Stimulated activated CD8-positive, alpha-beta memory T cell treated with anti-CD3 and anti-CD28 coated beads, Interleukin-12 subunit alpha, Interleukin-12 subunit beta, amount 100 ng/mL, for 4 hours (primary cell): ENCODE measurements at regions not wholly inside any gene's neighbourhood (a gene's known extent, or its start where the extent isn't known, plus 50 kb on each side); places are given as distances from the start of the nearest gene placed in this dataset.
"Not testable (repeated sequence)": the region's sequence is repeated elsewhere in the genome, so short reads cannot be mapped to it uniquely, and the experiment has no call there.

Experiments
- DNase-seq: peaks from one replicate; pipeline ENCODE4 v3.0.0-alpha.2; 2020; ENCODE audit warnings: low read depth

DNA sequence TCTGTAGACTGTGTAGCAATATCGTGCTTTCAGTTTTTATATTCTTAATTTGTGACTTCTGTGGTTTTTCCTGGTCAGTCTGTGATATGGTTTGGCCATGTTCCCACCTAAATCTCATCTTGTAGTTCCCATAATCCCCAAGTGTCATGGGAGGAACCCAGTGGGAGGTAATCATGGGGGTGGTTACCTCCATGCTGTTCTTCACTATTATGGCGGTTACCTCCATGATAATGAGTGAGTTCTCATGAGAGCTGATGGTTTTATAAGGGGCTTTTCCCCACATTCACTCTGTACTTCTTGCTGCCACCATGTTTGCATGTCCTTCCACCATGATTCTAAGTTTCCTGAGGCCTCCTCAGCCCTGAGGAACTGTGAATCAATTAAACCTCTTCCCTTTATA, 169.8 kb downstream of the LEPR start:
- no peak for DNase-seq

- DNase-seq = no peak
Observed at GRCh38 chr1:65593516-65593915, 173.0 kb downstream of the LEPR start.

DNA sequence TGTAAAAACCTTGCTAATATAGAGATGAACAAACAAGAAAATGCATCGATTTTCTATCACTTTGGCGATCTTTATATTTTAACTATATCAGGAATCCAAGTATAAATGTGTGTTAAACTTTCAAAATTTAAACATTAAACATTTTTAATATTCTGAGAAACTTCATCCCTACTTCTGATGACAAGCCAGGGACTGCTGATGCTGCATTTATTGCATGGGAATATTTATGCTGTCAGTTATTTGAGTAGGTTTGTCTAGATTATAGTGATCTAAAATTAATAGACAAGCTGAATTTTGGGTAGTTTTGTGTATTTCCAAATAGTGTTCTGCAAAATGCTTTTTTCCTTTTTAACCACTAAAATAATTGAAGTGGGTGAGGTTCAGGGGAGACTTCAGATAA, 175.3 kb downstream of the LEPR start:
- DNase-seq = no peak

DNA sequence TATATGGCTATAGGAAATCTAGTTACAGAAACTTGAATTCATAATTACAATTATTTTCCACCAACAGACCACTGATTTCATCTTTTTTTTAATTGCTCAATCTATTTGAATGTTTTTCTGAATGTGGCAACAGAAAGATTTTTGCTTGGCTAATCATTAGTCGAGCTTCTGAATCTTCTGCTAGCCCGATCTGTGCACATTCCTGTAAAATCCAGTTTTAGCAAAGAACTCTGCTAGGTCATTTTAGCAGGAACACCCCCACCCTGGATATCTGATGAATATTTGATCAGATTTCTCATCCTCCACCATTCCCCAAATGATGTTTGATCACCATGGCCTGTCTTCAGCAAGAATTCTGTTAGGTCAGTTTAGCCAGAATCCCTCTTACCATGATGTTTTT, 176.3 kb downstream of the LEPR start:
- DNase-seq = no peak

DNA sequence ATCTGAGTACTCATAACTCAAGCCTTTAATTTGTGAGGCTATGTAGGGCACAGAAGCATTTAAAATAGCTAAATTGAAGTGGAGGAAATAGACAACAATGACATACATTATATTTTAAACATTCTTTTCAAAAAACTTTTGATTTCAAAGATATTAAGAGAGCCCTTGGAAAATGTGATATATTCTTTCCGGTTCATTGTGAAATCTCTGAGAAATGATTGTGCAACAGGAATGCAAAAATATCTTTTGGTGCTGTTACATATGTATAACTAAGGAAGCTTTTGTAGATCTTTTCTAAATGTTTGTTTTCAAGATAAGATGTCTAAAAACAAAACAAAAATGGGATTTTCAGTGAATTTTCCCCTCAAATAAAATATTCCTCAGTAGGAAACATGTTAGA, 185.2 kb downstream of the LEPR start:
- DNase-seq = no peak

- DNase-seq = no peak
Observed at GRCh38 chr1:65606426-65606825, 186.0 kb downstream of the LEPR start.

- DNase-seq = no peak
Observed at GRCh38 chr1:65613884-65614283, 178.8 kb upstream of the PDE4B start.

DNA sequence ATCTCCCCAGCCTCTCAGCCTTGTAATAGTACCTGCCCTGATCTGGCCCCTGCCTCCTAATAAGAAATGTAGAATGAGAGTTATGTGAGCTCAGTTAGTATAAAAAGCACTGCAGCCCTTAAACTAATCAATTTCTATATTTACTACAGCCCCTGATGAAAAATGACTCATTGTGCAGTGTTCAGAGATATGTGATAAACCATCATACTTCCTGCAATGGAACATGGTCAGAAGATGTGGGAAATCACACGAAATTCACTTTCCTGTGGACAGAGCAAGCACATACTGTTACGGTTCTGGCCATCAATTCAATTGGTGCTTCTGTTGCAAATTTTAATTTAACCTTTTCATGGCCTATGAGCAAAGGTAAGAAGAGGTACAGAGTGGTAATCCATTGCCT, 176.8 kb upstream of the PDE4B start:
- DNase-seq = no peak

DNA sequence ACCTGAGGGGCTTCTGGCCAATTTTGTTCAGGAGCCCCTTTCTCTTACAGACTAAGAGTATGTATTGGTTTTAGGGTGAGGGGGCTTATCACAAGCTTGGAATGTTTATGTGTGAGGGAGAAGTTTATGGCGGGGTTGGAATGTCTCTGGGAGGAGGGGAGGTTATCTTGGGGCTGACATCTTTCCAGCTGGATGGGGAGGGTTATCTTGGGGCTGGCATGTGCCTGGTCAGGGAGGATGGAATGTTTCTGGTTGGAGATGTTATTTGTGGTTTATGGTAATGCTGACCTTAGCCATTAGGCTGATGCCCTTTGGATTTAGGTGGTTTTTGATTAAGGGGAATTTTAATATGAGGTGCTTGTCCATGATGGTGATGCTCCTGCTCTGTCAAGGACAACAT, 171.0 kb upstream of the PDE4B start:
- not testable (repeated sequence) for DNase-seq

GRCh38 chr1:65623895-65624294, 168.8 kb upstream of the PDE4B start:
- DNase-seq = no peak

GRCh38 chr1:65625528-65625927, 167.2 kb upstream of the PDE4B start:
- no peak for DNase-seq

DNA sequence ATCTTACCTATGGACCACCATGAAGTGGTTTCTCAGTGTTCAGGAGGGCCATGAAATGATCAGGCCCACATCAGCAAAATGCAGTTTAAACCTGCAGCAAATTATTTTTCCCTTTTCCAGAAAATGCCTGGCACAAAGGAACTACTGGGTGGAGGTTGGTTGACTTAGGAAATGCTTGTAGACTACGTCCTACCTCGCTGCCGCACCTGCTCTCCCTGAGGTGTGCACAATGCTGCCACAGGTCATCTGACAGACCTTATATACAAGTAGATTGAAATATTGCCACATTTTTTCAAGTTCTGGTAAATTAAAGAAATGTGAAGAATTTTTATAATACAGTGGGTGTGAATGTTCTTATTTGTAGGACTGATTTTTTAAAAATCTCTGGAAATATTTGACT, 166.7 kb upstream of the PDE4B start:
- DNase-seq = no peak

DNA sequence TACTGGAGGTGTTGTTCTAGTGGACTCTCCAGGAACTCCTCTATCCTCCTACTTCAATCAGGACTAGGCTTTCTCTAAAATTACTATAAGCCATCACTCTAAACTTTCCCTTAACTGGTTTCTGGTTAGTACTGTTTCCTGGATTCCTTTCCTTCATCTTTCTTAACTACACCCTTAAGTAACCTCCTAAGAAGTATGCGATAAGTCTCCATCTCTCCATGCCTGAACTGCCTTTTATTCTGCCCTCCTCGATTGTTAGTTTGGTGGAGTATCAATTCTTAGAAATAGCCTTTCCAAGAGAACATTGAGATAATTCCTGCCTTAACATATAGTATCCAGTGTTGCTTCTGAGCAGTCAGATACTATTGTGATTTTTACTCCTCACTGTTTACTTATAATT, 162.9 kb upstream of the PDE4B start:
- DNase-seq = no peak

GRCh38 chr1:65630855-65631254, 161.8 kb upstream of the PDE4B start:
- no peak for DNase-seq

DNA sequence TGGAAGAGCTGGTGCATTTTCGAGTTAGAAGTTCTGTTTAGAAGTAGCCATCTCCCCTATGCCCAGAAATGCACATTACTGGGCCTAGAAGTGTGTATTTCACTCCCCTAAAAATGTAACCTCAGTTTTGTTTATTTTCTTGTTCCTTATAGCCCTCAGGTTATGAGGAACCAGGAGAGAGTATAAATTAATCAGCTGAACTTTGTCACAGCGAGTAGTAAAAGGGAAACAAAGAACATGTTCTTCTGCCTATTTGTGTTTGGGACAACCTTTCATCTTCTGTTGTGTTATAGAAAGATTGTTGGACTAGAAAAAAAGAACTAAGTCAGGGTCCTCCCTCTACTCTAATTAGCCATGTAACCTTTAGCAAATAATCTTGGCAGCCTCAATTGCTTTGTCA, 160.5 kb upstream of the PDE4B start:
- DNase-seq = no peak

- no peak for DNase-seq
Observed at GRCh38 chr1:65640046-65640445, 152.6 kb upstream of the PDE4B start.

- not testable (repeated sequence) for DNase-seq
Observed at GRCh38 chr1:65649185-65649584, 143.5 kb upstream of the PDE4B start.

DNA sequence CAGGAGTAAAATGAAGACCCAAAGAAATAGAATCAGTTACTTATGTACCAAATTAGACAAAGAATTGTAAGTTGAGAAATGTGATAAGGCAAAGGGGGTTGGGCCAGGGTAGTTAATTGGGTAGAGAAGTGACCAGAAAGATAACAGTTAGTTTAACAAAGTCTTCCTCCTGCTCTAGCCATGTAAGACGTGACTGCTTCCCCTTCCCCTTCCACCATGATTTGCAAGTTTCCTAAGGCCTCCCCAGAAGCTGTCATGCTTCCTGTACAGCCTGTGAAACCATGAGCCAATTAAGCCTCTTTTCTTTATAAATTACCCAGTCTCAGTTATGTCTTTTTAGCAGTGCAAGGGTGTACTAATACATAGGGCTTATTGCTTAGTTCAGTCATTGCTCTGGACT, 142.0 kb upstream of the PDE4B start:
- no peak for DNase-seq

GRCh38 chr1:65654526-65654925, 138.2 kb upstream of the PDE4B start:
- DNase-seq = not testable (repeated sequence)

GRCh38 chr1:65657609-65658008, 135.1 kb upstream of the PDE4B start:
- not testable (repeated sequence) for DNase-seq

DNA sequence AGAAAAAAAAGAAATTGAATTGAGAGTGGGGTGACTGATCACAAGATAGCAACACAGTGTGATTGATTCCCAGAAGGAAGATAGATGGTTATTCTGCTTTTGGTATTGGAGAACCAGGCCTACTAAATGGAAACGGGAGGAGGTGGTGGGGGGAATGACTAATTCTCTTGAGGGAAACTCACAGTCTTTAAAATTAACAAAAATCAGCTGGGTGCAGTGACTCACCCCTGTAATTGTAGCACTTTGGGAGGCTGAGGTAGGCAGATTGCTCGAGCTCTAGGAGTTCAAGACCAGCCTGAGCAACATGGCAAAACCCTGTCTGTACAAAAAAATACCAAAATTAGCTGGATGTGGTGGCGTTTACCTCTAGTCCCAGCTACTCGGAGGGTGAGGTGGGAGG, 134.6 kb upstream of the PDE4B start:
- no peak for DNase-seq

DNA sequence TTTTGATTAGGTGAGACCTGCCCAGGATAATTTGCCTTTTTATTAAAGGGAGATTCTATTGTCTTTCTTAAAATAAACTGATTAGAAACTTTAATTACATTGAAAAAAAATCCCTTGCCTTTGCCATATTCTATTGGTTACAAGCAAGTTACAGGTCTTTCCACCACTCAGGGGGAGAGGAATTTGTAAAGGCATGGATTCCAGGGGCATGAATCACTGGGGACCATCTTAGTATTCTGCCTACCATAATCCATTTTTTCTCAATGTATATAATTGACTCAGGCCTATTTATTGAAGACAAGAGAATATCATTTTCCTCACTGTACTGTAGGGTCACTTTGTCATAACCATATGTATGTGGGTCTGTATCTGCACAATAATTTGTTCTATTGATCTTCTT, 124.3 kb upstream of the PDE4B start:
- DNase-seq = no peak

- no peak for DNase-seq
Observed at GRCh38 chr1:65670518-65670917, 122.2 kb upstream of the PDE4B start.

DNA sequence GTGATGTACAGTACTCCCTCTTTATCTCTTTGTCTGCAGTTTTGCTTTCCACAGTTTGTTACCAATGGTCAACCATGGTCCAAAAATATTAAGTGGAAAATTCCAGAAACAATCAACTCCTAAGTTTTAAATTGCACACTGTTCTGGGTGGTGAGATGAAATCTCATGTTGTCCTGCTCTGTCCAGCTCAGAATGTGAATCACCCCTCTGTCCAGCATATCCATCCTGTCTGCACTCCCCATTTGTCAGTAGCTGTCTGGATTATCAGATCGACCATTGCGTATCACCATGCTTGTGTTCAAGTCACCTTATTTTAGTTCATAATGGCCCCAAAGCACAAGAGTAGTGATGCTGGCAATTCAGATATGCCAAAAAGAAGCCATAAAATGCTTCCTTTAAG, 118.2 kb upstream of the PDE4B start:
- DNase-seq = no peak

DNA sequence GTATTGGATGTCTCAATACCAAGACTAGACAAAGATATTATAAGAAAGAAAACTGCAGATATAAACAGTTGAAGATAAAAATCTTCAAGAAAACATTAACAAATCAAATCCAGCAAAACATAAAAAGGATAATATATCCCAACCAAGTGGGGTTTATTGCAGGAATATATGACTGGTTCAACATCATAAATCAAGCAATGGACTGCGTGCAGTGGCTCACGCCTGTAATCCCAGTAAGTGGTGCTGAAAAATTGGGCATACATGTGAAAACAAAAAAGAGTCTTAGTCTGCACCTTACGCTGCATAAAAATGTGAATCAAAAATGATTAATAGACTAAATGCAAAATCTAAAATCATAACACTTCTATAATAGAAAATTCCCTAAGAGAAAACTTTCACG, 112.9 kb upstream of the PDE4B start:
- no peak for DNase-seq
